GM23338 (cell line): ENCODE measurements at regions not wholly inside any gene's neighbourhood (a gene's known extent, or its start where the extent isn't known, plus 50 kb on each side); places are given as distances from the start of the nearest gene placed in this dataset.
A peak's percentile ranks its signal among the peaks of the same experiment; 100 is the strongest.

Source experiments
- ATAC-seq: fragments of 200-7000 bp; cut with Tn5 transposase; 3 replicates; pipeline ENCODE4 v1.9.1; 2020
- DNase-seq: peaks from one replicate; pipeline ENCODE4 v3.0.0-alpha.2; 2015; ENCODE audit warnings: low spot score
- H2AFZ ChIP-seq: fragments of 200-600 bp; sonication (generic); 2 replicates; pipeline ENCODE4 v1.8.0; 2016; ENCODE audit warnings: antibody characterized with exemption, mild to moderate bottlenecking, moderate library complexity
- H3F3A ChIP-seq: fragments of 200-600 bp; sonication (generic); replicated peaks from 2 replicates; pipeline ENCODE4 v1.8.0; 2017; ENCODE audit warnings: antibody characterized with exemption, mixed run types, low read depth
- H3K27ac ChIP-seq: fragments of 200-600 bp; sonication (generic); 2 replicates; pipeline ENCODE4 v1.6.1; 2016; ENCODE audit warnings: low read depth
- H3K27me3 ChIP-seq: fragments of 200-600 bp; sonication (generic); 2 replicates; pipeline ENCODE4 v1.8.0; 2016; ENCODE audit warnings: mild to moderate bottlenecking, mixed run types, moderate library complexity; ENCODE audit not compliant: insufficient read depth
- H3K36me3 ChIP-seq: fragments of 200-600 bp; sonication (generic); 2 replicates; pipeline ENCODE4 v1.8.0; 2016; ENCODE audit warnings: mild to moderate bottlenecking; ENCODE audit not compliant: insufficient read depth
- H3K4me1 ChIP-seq: fragments of 200-600 bp; sonication (generic); 2 replicates; pipeline ENCODE4 v1.8.0; 2016; ENCODE audit warnings: mild to moderate bottlenecking, moderate library complexity; ENCODE audit not compliant: insufficient read depth
- H3K4me2 ChIP-seq: fragments of 200-600 bp; sonication (generic); 2 replicates; pipeline ENCODE4 v1.7.1; 2017; ENCODE audit warnings: mixed run types
- H3K4me3 ChIP-seq: fragments of 200-600 bp; sonication (generic); 2 replicates; pipeline ENCODE4 v1.6.1; 2016; ENCODE audit warnings: mixed run types
- H3K79me2 ChIP-seq: fragments of 200-600 bp; sonication (generic); replicated peaks from 2 replicates; pipeline ENCODE4 v1.8.0; 2017; ENCODE audit warnings: mild to moderate bottlenecking; ENCODE audit not compliant: insufficient read depth
- H3K9me2 ChIP-seq: fragments of 200-600 bp; sonication (generic); 2 replicates; pipeline ENCODE4 v1.8.0; 2017; ENCODE audit not compliant: insufficient read depth
- H4K20me1 ChIP-seq: fragments of 200-600 bp; sonication (generic); replicated peaks from 2 replicates; pipeline ENCODE4 v1.8.0; 2017; ENCODE audit warnings: mild to moderate bottlenecking; ENCODE audit not compliant: insufficient read depth
- H3K27ac Mint-ChIP-seq: 2 replicates; pipeline ENCODE4 v1.8.0; 2020; ENCODE audit warnings: inconsistent platforms, mild to moderate bottlenecking, moderate library complexity, mixed read lengths
- H3K27me3 Mint-ChIP-seq: 3 replicates; pipeline ENCODE4 v1.8.0; 2022; ENCODE audit warnings: low read depth, mild to moderate bottlenecking, moderate library complexity, mixed read lengths, inconsistent platforms; ENCODE audit not compliant: insufficient read depth, poor library complexity
- H3K36me3 Mint-ChIP-seq: 3 replicates; pipeline ENCODE4 v1.8.0; 2021; ENCODE audit warnings: low read depth, mild to moderate bottlenecking, inconsistent platforms, moderate library complexity, mixed read lengths
- H3K4me1 Mint-ChIP-seq: 3 replicates; pipeline ENCODE4 v1.8.0; 2020; ENCODE audit warnings: mild to moderate bottlenecking, inconsistent platforms, mixed read lengths
- H3K4me3 Mint-ChIP-seq: 3 replicates; pipeline ENCODE4 v1.8.0; 2021; ENCODE audit warnings: moderate library complexity, mild to moderate bottlenecking, inconsistent platforms, mixed read lengths
- H3K9me3 Mint-ChIP-seq: 3 replicates; pipeline ENCODE4 v1.8.0; 2020; ENCODE audit warnings: moderate library complexity, mild to moderate bottlenecking, inconsistent platforms, mixed read lengths
- CREB1 ChIP-seq: fragments of 250-450 bp; sonication (Bioruptor Pico); IDR thresholded peaks from 2 replicates; pipeline ENCODE4 v1.5.0; 2020; ENCODE audit warnings: low read depth, mild to moderate bottlenecking, moderate library complexity
- EZH2phosphoT487 ChIP-seq: fragments of 200-600 bp; sonication (generic); IDR thresholded peaks from one replicate; pipeline ENCODE4 v1.8.1; 2018; ENCODE audit warnings: antibody characterized with exemption; ENCODE audit not compliant: unreplicated experiment
- JUNB ChIP-seq: IDR thresholded peaks from one replicate; pipeline ENCODE4 v1.6.1; 2016; ENCODE audit warnings: antibody characterized with exemption; ENCODE audit not compliant: unreplicated experiment
- NANOG ChIP-seq: IDR thresholded peaks from 2 replicates; pipeline ENCODE4 v1.6.1; 2016; ENCODE audit warnings: antibody characterized with exemption, borderline replicate concordance
- POLR2AphosphoS5 ChIP-seq: IDR thresholded peaks from 2 replicates; pipeline ENCODE4 v1.6.1; 2016; ENCODE audit warnings: antibody characterized with exemption, low read depth
- STAT1 ChIP-seq: IDR thresholded peaks from one replicate; pipeline ENCODE4 v1.6.1; 2016; ENCODE audit warnings: antibody characterized with exemption; ENCODE audit not compliant: unreplicated experiment
- ZNF114 ChIP-seq: fragments of 250-450 bp; sonication (Bioruptor Pico); IDR thresholded peaks from 2 replicates; pipeline ENCODE4 v1.5.0; 2020; ENCODE audit warnings: mild to moderate bottlenecking, moderate library complexity
- ZNF331 ChIP-seq: fragments of 250-450 bp; sonication (Bioruptor Pico); IDR thresholded peaks from 2 replicates; pipeline ENCODE4 v1.5.0; 2020; ENCODE audit warnings: low read depth, mild to moderate bottlenecking, moderate library complexity
- TF ChIP-seq, protein P1 (sequence below): fragments of 250-450 bp; sonication (Bioruptor Pico); IDR thresholded peaks from 2 replicates; pipeline ENCODE4 v1.5.0; 2020; ENCODE audit warnings: mild to moderate bottlenecking, moderate library complexity
- TF ChIP-seq, protein P2 (sequence below), 2 experiments: fragments of 200-600 bp in 1 of 2; sonication (generic) in 1 of 2; conservative IDR thresholded peaks; 2 replicates each; pipeline versions ENCODE4 v1.5.1 to v1.6.1; 2016 to 2017; ENCODE audit warnings: antibody characterized with exemption in 2 of 2, low read depth in 2 of 2, mild to moderate bottlenecking in 2 of 2, moderate library complexity in 1 of 2

DNA sequence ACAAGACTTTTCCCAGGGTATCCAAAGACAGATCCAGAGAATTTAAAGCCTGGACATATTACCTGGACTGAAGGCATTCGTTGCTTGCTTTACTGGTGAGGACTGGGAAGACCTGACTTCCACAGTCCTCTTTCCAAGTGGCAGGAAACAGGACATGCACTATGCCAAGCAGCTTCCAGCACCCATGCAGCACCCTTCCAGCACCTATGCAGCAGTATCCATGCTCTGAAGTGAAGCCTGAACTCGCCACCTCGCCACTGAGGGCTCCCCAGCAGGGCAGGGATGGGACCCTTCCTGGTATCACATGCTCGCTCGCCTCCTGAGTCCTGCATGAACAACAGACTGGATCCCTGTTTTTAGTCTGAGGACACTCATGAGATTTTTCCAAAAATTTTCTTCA lies 189.9 kb upstream of the KLF14 start (continued):
- TF ChIP-seq, protein P1, sequence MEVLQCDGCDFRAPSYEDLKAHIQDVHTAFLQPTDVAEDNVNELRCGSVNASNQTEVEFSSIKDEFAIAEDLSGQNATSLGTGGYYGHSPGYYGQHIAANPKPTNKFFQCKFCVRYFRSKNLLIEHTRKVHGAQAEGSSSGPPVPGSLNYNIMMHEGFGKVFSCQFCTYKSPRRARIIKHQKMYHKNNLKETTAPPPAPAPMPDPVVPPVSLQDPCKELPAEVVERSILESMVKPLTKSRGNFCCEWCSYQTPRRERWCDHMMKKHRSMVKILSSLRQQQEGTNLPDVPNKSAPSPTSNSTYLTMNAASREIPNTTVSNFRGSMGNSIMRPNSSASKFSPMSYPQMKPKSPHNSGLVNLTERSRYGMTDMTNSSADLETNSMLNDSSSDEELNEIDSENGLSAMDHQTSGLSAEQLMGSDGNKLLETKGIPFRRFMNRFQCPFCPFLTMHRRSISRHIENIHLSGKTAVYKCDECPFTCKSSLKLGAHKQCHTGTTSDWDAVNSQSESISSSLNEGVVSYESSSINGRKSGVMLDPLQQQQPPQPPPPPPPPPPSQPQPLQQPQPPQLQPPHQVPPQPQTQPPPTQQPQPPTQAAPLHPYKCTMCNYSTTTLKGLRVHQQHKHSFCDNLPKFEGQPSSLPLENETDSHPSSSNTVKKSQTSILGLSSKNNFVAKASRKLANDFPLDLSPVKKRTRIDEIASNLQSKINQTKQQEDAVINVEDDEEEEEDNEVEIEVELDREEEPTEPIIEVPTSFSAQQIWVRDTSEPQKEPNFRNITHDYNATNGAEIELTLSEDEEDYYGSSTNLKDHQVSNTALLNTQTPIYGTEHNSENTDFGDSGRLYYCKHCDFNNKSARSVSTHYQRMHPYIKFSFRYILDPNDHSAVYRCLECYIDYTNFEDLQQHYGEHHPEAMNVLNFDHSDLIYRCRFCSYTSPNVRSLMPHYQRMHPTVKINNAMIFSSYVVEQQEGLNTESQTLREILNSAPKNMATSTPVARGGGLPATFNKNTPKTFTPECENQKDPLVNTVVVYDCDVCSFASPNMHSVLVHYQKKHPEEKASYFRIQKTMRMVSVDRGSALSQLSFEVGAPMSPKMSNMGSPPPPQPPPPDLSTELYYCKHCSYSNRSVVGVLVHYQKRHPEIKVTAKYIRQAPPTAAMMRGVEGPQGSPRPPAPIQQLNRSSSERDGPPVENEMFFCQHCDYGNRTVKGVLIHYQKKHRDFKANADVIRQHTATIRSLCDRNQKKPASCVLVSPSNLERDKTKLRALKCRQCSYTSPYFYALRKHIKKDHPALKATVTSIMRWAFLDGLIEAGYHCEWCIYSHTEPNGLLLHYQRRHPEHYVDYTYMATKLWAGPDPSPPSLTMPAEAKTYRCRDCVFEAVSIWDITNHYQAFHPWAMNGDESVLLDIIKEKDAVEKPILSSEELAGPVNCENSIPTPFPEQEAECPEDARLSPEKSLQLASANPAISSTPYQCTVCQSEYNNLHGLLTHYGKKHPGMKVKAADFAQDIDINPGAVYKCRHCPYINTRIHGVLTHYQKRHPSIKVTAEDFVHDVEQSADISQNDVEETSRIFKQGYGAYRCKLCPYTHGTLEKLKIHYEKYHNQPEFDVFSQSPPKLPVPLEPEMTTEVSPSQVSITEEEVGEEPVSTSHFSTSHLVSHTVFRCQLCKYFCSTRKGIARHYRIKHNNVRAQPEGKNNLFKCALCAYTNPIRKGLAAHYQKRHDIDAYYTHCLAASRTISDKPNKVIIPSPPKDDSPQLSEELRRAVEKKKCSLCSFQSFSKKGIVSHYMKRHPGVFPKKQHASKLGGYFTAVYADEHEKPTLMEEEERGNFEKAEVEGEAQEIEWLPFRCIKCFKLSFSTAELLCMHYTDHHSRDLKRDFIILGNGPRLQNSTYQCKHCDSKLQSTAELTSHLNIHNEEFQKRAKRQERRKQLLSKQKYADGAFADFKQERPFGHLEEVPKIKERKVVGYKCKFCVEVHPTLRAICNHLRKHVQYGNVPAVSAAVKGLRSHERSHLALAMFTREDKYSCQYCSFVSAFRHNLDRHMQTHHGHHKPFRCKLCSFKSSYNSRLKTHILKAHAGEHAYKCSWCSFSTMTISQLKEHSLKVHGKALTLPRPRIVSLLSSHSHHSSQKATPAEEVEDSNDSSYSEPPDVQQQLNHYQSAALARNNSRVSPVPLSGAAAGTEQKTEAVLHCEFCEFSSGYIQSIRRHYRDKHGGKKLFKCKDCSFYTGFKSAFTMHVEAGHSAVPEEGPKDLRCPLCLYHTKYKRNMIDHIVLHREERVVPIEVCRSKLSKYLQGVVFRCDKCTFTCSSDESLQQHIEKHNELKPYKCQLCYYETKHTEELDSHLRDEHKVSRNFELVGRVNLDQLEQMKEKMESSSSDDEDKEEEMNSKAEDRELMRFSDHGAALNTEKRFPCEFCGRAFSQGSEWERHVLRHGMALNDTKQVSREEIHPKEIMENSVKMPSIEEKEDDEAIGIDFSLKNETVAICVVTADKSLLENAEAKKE (CRISPR knock-in tag): no peak
- no peak for TF ChIP-seq ZNF331 (CRISPR knock-in tag)

DNA sequence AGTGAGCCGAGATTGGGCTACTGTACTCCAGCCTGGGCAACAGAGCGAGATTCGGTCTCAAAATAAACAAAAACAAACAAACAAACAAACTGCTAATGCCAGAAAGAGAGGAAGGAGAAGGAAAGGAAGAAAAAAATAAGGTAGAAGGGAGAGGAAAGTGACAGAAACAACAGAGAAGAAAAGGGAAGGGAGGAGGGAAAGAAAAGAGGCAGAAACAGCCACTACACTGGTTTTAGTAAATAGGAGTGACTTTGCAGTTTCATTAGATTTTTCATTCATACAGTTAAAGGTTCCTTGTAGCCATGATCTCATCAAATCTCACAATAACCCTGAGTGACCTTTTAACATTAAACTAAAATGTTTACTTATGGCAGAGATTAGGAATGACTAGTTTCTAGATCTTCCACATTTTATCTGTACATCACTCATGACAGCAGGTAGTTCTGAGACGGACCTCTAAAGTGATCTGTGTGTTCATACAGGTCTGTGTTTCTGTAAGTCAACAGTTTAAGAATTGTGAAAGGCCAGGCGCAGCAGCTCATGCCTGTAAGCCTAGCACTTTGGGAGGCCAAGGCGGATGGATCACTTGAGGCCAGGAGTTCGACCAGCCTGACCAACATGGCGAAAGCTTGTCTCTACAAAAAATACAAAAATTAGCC lies 191.3 kb upstream of the KLF14 start:
- ATAC-seq: no peak
- H3K4me3 ChIP-seq: no peak overlapping the region
- H3K27me3 Mint-ChIP-seq: peaks cover 15% of the 10 kb centered on the region
- TF ChIP-seq JUNB (no peak), NANOG (no peak), EZH2phosphoT487 (no peak), POLR2AphosphoS5 (no peak), ZNF114 (CRISPR knock-in tag) (no peak), CREB1 (CRISPR knock-in tag) (no peak), STAT1 (no peak)
- TF ChIP-seq, protein P2, sequence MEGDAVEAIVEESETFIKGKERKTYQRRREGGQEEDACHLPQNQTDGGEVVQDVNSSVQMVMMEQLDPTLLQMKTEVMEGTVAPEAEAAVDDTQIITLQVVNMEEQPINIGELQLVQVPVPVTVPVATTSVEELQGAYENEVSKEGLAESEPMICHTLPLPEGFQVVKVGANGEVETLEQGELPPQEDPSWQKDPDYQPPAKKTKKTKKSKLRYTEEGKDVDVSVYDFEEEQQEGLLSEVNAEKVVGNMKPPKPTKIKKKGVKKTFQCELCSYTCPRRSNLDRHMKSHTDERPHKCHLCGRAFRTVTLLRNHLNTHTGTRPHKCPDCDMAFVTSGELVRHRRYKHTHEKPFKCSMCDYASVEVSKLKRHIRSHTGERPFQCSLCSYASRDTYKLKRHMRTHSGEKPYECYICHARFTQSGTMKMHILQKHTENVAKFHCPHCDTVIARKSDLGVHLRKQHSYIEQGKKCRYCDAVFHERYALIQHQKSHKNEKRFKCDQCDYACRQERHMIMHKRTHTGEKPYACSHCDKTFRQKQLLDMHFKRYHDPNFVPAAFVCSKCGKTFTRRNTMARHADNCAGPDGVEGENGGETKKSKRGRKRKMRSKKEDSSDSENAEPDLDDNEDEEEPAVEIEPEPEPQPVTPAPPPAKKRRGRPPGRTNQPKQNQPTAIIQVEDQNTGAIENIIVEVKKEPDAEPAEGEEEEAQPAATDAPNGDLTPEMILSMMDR (conservative IDR thresholded peaks at IDR 0.05; ENCODE audit: low read depth in 2 of 2): no peak

More for the DNA sequence above, 191.3 kb upstream of the KLF14 start:
- Histone ChIP-seq H3K9me2 (no peaks in the 10 kb centered on the region), H3F3A (no peaks in the 10 kb centered on the region), H3K4me1 (peaks cover 20% of the 10 kb centered on the region), H3K79me2 (no peaks in the 10 kb centered on the region), H3K36me3 (no peaks in the 10 kb centered on the region), H3K27me3 (no peaks in the 10 kb centered on the region), H2AFZ (no peak overlapping the region), H4K20me1 (no peaks in the 10 kb centered on the region), H3K4me2 (no peak overlapping the region), H3K27ac (no peak overlapping the region)
- DNase-seq: no peak
- Mint-ChIP-seq H3K36me3 (no peaks in the 10 kb centered on the region; the same call in 1 of the 3 replicates), H3K4me3 (no peak overlapping the region), H3K4me1 (peaks cover 53% of the 10 kb centered on the region), H3K27ac (peak overlapping the region; percentile 89), H3K9me3 (no peaks in the 10 kb centered on the region)
